GM19035 (cell line): ENCODE measurements at regions not wholly inside any gene's neighbourhood (a gene's known extent, or its start where the extent isn't known, plus 50 kb on each side); places are given as distances from the start of the nearest gene placed in this dataset.
"Not testable (repeated sequence)": the region's sequence is repeated elsewhere in the genome, so short reads cannot be mapped to it uniquely, and the experiment has no call there.

ENCODE experiments used
- ATAC-seq: cut with Tn5 transposase; IDR thresholded peaks from one replicate; pipeline ENCODE4 v1.9.1; 2021; ENCODE audit not compliant: unreplicated experiment

DNA sequence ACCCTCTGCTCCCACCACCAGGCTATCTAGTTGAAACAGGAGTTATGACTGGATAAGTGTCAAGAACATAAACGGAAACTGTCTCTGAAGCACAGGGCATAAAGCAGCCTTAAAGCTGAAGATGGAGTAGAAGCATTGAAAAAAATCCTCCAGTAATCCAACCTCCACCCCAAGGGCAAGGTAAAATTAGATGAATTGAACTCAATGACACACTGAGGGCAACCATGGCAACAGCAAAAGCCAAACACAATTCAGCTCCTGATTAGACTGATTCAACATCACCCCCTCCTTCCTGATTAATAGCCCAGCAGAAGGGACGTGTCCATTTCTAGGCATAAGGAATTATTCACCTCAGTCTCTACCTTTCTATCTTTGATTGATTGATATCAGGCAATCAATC lies 183.2 kb upstream of the MAP3K1 start:
- no peak for ATAC-seq

DNA sequence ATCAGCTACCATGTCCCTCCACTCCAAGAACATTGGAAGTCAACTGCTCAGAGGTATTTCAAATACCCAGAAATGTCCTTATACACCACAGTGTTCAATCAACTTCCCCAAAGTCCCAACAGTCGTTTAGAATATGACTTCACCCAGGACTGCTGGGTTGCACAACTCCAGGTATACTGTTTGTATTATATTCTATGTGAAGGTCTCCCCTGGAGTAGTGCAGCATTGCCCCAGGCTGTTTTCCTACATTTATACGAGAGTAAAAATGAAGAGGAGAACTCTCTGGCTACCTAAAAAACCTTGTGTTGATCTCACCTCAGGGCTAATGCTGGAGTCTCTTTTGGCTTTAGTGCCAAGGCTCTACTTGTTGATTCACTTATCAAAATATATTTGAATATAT lies 183.6 kb upstream of the MAP3K1 start:
- no peak for ATAC-seq

GRCh38 chr5:56628616-56629015 lies 186.7 kb upstream of the MAP3K1 start:
- ATAC-seq, result not testable (repeated sequence)

GRCh38 chr5:56625541-56625940 lies 189.8 kb upstream of the MAP3K1 start:
- no peak for ATAC-seq

GRCh38 chr5:56624751-56625150 lies 190.6 kb upstream of the MAP3K1 start:
- ATAC-seq, result no peak

DNA sequence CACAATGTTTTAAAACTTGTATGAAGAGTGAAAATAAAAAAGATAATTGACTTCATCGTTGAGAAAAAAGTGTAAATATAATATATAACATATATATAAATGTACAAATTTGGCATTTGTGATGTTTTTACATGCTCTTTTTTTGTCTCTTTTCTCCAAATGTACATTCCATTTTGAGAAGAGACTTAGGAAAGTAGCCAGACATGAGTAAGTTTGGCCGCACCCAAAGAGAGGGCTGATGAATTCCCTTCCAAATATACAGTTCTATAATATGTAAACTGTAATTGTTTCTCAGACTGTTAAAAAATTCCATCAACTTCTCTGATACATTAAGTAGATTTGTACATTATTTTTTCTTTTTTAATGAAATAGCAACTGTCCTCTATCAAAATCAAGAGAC lies 193.2 kb upstream of the MAP3K1 start:
- ATAC-seq, result no peak

DNA sequence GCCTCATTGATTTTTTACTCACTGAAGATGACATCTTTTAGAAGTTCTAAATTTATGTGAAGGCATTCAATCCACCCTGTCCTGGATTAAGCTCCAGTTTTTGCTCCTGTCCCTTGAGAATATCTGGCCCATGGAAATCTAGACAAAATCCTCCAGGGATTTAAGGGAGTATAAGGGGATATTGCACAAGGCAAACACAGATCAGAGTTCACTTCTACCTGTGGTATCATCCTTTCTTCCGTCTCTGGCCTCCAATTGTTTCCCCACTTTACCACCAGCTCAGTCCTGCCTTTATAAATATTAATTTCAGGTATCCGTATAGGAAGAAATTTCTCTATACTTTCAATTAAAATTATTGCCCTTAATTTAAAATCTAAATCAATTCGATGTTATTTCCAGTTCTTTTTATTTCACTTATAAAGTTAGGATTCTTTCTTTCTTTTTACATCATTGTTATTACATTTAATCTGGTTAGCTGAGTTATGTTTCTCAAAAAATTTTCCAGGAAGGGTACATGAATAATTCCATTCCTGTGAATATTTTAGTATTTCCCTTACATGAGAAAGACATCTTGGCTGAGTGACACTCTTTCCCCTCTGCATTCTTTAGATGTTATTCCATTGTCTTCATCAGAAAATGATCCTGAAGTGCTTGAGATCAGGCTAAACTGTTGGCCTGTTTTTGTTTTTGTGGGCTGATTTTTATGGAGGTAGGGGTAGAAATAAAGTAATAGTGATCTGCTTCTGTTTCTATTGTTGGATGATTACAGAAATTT lies 194.3 kb upstream of the MAP3K1 start:
- no peak for ATAC-seq

GRCh38 chr5:56617998-56618397 lies 197.4 kb upstream of the MAP3K1 start:
- ATAC-seq, result no peak

DNA sequence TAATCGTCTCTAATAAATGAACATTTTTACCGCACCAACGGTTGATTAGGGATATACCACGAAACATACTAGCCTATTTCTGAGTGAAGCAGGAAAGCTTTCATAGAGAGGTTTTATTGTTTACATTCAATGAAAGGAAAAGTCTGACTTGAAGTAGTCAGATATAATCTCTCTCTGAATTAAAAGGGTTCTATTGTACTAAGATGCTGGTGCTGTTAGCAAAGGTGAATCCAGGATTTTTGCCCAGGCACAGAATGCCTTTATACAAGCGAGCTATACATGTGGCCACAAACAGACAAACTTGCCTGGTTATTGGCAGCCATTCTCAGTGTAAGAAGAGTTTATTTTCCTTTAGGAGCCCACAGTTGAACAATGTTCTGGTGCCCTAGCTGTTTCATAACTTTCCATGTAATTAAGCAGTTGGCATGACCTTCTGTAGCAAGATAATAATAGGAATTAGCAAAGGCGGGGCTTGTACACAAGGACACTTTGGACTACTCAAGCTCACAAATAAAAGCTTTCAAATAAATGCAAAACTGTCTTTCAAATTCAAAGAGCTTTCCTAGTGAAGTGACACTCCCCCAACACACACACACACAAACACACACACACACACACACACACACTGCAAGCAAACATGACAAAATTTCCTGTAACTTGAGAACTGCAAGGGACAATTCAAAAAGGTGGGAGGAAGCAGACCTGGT lies 198.7 kb upstream of the MAP3K1 start:
- no peak for ATAC-seq

GRCh38 chr5:56615361-56616153 lies 199.8 kb upstream of the MAP3K1 start:
- ATAC-seq, result no peak

GRCh38 chr5:56612759-56613158 lies 202.6 kb upstream of the MAP3K1 start:
- ATAC-seq, result no peak

- no peak for ATAC-seq
These were observed 203.0 kb upstream of the MAP3K1 start for GRCh38 chr5:56612353-56612752.

DNA sequence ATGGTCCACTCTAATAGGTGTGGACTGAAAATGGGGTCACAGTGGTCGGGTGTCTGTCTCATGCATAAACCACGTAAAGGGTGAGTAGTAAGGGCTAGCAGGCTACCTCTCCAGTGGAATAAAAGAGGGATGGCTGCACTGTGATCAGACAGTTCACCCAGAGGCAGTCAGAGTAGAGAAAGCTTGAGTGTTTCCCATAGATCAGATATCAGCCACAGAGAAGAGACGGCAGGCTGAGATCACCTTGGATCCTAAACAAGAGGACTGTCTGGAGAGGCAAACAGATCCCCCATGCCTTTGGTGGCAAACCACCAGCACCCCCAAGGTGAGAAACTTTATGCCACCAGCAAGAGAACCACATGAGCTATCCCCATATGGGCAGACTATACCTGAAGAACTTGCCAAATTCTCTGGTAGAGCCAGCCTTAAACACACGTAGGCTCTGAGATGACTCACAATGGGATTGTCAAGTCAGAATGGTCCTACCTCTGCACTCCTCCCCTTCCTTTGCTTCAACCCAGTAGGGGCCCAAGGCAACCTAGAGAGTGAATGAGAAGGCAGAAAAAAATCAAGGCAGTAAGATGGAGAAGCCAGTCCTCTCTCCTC lies 205.2 kb upstream of the MAP3K1 start:
- ATAC-seq, result no peak

DNA sequence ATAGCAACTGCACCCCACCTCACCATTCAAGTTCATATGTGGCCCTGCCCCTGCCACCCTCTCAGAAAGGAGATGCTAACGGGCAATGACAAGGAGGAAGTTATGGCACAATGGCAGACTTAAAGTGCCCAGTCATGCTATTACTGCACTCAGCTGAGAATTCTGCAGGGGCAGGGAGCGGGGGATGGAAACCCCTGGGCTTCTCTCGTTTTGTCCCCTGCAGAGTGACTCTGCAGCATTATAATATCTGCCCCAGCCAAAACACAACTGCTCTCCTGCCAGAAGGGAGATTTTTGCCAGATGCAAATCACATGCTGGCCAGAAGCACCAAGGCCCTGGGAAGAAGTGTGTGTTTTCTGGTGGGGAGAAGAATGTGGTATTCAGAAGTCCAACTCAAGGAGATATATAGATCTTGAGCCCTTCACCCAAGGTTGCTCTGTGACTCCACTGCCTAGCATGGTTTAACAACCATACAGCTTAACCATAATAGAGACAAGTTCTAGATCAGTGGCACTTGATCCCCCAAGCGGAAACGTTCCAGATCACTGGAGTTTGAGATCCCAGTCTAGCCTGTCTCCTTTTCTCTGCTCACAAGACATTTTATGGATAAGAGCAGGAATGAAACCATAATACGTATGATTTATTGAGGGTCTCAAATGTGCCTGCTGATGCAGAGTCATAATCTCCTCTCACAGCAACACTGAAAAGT lies 207.0 kb upstream of the MAP3K1 start:
- ATAC-seq, result no peak

GRCh38 chr5:56607551-56607950 lies 207.8 kb upstream of the MAP3K1 start:
- ATAC-seq, result no peak

DNA sequence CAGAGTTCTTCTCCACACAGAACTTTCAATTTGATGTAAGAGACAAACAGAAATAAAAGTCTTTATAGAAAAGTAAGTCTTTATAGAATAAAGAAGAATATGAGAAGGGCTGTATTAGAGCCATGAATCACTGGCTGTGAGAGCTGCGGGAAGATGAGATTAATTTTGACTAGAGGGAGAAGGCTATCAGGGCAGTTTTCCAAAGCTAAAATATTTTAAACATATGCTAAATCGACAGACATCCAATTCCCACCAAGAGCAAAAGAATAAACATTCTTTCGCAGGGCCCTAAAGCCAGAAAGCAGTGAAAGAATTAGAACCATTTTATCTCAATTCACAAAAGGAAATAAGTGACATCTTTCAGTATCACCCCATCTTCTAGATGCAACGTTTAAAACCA lies 208.3 kb upstream of the MAP3K1 start:
- ATAC-seq, result no peak

DNA sequence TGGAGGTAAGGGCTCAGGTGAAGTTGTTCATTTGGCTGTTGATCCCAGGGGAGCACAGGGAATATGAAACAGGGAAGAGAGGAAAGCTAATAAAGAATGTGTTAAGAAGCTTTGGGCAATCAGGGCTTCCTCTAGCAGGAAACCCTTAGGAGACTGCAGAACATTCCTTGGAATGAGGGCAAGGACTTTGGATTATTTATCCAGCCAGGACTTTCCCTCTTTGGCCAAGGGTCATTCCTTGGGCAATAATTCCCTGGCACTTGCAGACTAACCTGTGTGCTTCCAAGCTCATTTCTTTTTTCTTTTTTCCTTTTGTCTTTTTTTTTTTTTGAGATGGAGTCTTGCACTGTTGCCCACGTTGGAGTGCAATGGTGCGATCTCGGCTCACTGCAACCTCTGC lies 209.2 kb upstream of the MAP3K1 start:
- ATAC-seq, result no peak

GRCh38 chr5:56605231-56605630 lies 210.1 kb upstream of the MAP3K1 start:
- ATAC-seq, result no peak

- no peak for ATAC-seq
These were observed 213.7 kb upstream of the MAP3K1 start for GRCh38 chr5:56601641-56602071.

DNA sequence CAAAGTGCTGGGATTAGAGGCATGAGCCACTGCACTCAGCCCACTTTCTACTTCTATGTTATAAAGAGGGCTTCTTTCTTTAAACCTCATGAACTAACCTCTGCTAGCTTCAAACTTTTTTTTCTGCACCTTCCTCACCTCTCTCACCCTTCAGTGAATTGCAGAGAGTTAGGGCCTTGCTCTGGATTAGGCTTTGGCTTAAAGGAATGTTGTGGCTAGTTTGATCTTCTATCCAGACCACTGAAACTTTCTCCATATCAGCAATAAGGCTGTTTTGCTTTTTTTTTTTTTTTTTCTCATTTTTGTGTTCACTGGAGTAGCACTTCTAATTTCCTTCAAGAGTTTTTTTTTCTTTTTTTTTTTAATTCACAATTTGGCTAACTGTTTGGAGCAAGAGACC lies 216.4 kb upstream of the MAP3K1 start:
- no peak for ATAC-seq

DNA sequence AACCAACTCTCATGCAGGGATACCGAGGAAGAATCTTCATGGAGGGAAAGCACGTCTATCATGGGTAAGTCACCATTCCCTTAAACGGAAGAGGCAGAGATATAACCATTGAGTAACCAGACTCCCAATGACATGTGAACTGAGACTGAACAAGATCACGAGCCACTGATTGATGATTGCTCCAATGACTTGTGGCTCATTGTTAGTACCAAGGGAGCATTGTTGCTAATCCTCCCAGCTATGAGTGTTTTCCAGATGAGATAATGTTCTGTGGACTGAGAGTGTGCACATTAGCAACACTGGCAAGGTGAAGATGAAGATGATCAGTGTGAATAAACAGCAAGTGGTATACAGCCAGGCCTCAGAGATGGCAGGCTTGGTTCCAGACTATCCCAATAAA lies 219.2 kb upstream of the MAP3K1 start:
- ATAC-seq, result no peak
